GM12878 (cell line): ENCODE measurements at regions not wholly inside any gene's neighbourhood (a gene's known extent, or its start where the extent isn't known, plus 50 kb on each side); places are given as distances from the start of the nearest gene placed in this dataset.
A peak's percentile ranks its signal among the peaks of the same experiment; 100 is the strongest.

Source experiments
- ATAC-seq: fragments of 200-7000 bp; cut with Tn5 transposase; 3 replicates; pipeline ENCODE4 v1.9.1; 2020; ENCODE audit warnings: mild to moderate bottlenecking, moderate library complexity
- BruUV-seq: library from RNA; stranded (reverse); fragments of 400-500 nt; replicated peaks from 2 replicates; lab custom pipeline; 2021; lab: Mats Ljungman, UMichigan
- CTCF ChIA-PET: fragments of 300-600 bp; sonication (Branson Sonifier 250); formaldehyde crosslinking; extraction: SDS; loops from one replicate; lab custom pipeline; 2021; ENCODE audit warnings: inconsistent platforms; lab: Yijun Ruan, JAX
- POLR2A ChIA-PET: fragments of 350-600 bp; formaldehyde crosslinking; extraction: SDS; loops from one replicate; lab custom pipeline; 2021; ENCODE audit warnings: inconsistent platforms; lab: Charles Lee
- RAD21 ChIA-PET: fragments of 300-600 bp; sonication (Branson Sonifier 250); formaldehyde crosslinking; loops from one replicate; lab custom pipeline; 2023; ENCODE audit warnings: antibody characterized with exemption; ENCODE audit not compliant: unreplicated experiment; lab: Charles Lee
- SMC1A ChIA-PET: fragments of 300-600 bp; sonication (Branson Sonifier 250); formaldehyde crosslinking; loops from one replicate; lab custom pipeline; 2023; ENCODE audit not compliant: unreplicated experiment, uncharacterized antibody; lab: Charles Lee
- DNase-seq: peaks from one replicate; pipeline ENCODE4 v3.0.0-alpha.2; 2011; ENCODE audit warnings: low read depth, low spot score
- FAIRE-seq: peaks from 3 replicates; lab custom pipeline; 2011; peaks lifted over from hg19 to GRCh38; lab: Jason Lieb, UNC
- H2AFZ ChIP-seq: 2 replicates; pipeline ENCODE4 v1.6.0; 2011; ENCODE audit warnings: low read depth, low read length, control low read depth; ENCODE audit not compliant: control insufficient read depth
- H3K27ac ChIP-seq: 2 replicates; pipeline ENCODE4 v1.5.1; 2011; ENCODE audit warnings: control low read depth; ENCODE audit not compliant: control insufficient read depth, insufficient read depth
- H3K27me3 ChIP-seq, 2 experiments: replicated peaks in 1 of 2; 2 replicates each; pipeline versions ENCODE4 v1.6.0 to v1.6.1; 2011; ENCODE audit warnings: low read length in 1 of 2; ENCODE audit not compliant: control insufficient read depth in 2 of 2, insufficient read depth in 2 of 2
- H3K36me3 ChIP-seq, 2 experiments: 2 replicates each; pipeline ENCODE4 v1.5.1; 2011; ENCODE audit warnings: low read length in 1 of 2; ENCODE audit not compliant: control insufficient read depth in 2 of 2, insufficient read depth in 2 of 2
- H3K4me1 ChIP-seq: 2 replicates; pipeline ENCODE4 v1.6.1; 2011; ENCODE audit warnings: mild to moderate bottlenecking, low read length, moderate library complexity, mixed read lengths; ENCODE audit not compliant: control insufficient read depth, insufficient read depth
- H3K4me2 ChIP-seq: 2 replicates; pipeline ENCODE4 v1.6.0; 2011; ENCODE audit warnings: control low read depth; ENCODE audit not compliant: control insufficient read depth, insufficient read depth
- H3K4me3 ChIP-seq: fragments of 200-600 bp; sonication (generic); 2 replicates; pipeline ENCODE4 v1.5.1; 2016
- H3K79me2 ChIP-seq: 2 replicates; pipeline ENCODE4 v1.6.0; 2011; ENCODE audit warnings: low read length; ENCODE audit not compliant: control insufficient read depth, insufficient read depth
- H3K9ac ChIP-seq: 2 replicates; pipeline ENCODE4 v1.8.0; 2011; ENCODE audit warnings: low read length, control low read depth, mixed read lengths; ENCODE audit not compliant: control insufficient read depth, insufficient read depth
- H3K9me3 ChIP-seq: replicated peaks from 3 replicates; pipeline ENCODE4 v1.5.1; 2011; ENCODE audit warnings: mild to moderate bottlenecking, low read length; ENCODE audit not compliant: control insufficient read depth, insufficient read depth
- H4K20me1 ChIP-seq: 2 replicates; pipeline ENCODE4 v1.6.0; 2011; ENCODE audit not compliant: control insufficient read depth, insufficient read depth
- ATF7 ChIP-seq: fragments of 450-650 bp; IDR thresholded peaks from 2 replicates; pipeline ENCODE4 v1.6.1; 2016; ENCODE audit warnings: low read depth, mild to moderate bottlenecking
- CBFB ChIP-seq: IDR thresholded peaks from 2 replicates; pipeline ENCODE4 v1.6.1; 2016; ENCODE audit warnings: antibody characterized with exemption, low read depth
- CBX3 ChIP-seq: fragments of 200-600 bp; sonication (generic); IDR thresholded peaks from 2 replicates; pipeline ENCODE4 v1.6.1; 2016; ENCODE audit warnings: low read depth, borderline replicate concordance
- CHD1 ChIP-seq: IDR thresholded peaks from 2 replicates; pipeline ENCODE4 v1.6.1; 2012; ENCODE audit warnings: low read depth, low read length, improper control_type of control experiment
- ELK1 ChIP-seq: IDR thresholded peaks from 2 replicates; pipeline ENCODE4 v1.6.1; 2012; ENCODE audit warnings: low read depth, low read length, improper control_type of control experiment
- FOS ChIP-seq: IDR thresholded peaks from 3 replicates; pipeline ENCODE4 v1.6.1; 2011; ENCODE audit warnings: borderline replicate concordance; ENCODE audit not compliant: insufficient read length; ENCODE audit errors: extremely low read depth
- FOXM1 ChIP-seq: IDR thresholded peaks from 2 replicates; pipeline ENCODE4 v1.6.1; 2012; ENCODE audit warnings: low read depth, mild to moderate bottlenecking, inconsistent platforms, low read length, moderate library complexity
- HDAC2 ChIP-seq: fragments of 200-600 bp; sonication (generic); IDR thresholded peaks from 2 replicates; pipeline ENCODE4 v1.6.1; 2017
- MEF2B ChIP-seq: fragments of 450-650 bp; IDR thresholded peaks from 2 replicates; pipeline ENCODE4 v1.6.1; 2018; ENCODE audit warnings: mild to moderate bottlenecking, moderate library complexity; ENCODE audit not compliant: partially characterized antibody, poor library complexity, severe bottlenecking
- MTA2 ChIP-seq: fragments of 450-650 bp; IDR thresholded peaks from 2 replicates; pipeline ENCODE4 v1.6.1; 2016; ENCODE audit warnings: low read depth, mild to moderate bottlenecking, moderate library complexity
- NFYB ChIP-seq: IDR thresholded peaks from 2 replicates; pipeline ENCODE4 v1.6.1; 2011; ENCODE audit warnings: low read depth, mild to moderate bottlenecking, low read length, improper control_type of control experiment, moderate library complexity; ENCODE audit not compliant: insufficient read depth
- NKRF ChIP-seq: fragments of 450-650 bp; conservative IDR thresholded peaks from 2 replicates; pipeline ENCODE4 v1.6.1; 2017; ENCODE audit warnings: mild to moderate bottlenecking, moderate library complexity
- PAX5 ChIP-seq: IDR thresholded peaks from 2 replicates; pipeline ENCODE4 v1.6.1; 2011; ENCODE audit warnings: low read depth, low read length, borderline replicate concordance
- RAD21 ChIP-seq: IDR thresholded peaks from 2 replicates; pipeline ENCODE4 v1.6.1; 2011; ENCODE audit warnings: mild to moderate bottlenecking, low read depth, low read length, moderate library complexity; ENCODE audit not compliant: insufficient read depth
- RB1 ChIP-seq: fragments of 450-650 bp; formaldehyde crosslinking; IDR thresholded peaks from 2 replicates; pipeline ENCODE4 v1.6.1; 2017; ENCODE audit warnings: mild to moderate bottlenecking, borderline replicate concordance
- SREBF2 ChIP-seq: IDR thresholded peaks from 2 replicates; pipeline ENCODE4 v1.6.1; 2012; ENCODE audit warnings: mild to moderate bottlenecking, low read length
- TCF12 ChIP-seq: IDR thresholded peaks from 2 replicates; pipeline ENCODE4 v1.6.1; 2011; ENCODE audit warnings: low read depth, mild to moderate bottlenecking, low read length
- TCF3 ChIP-seq: IDR thresholded peaks from 2 replicates; pipeline ENCODE4 v1.6.1; 2012; ENCODE audit warnings: low read depth, mild to moderate bottlenecking, low read length, borderline replicate concordance; ENCODE audit not compliant: insufficient read depth
- USF2 ChIP-seq: IDR thresholded peaks from 2 replicates; pipeline ENCODE4 v1.6.1; 2011; ENCODE audit warnings: low read depth, low read length, improper control_type of control experiment, borderline replicate concordance
- ZBED1 ChIP-seq: IDR thresholded peaks from 2 replicates; pipeline ENCODE4 v1.6.1; 2016; ENCODE audit warnings: borderline replicate concordance
- WGBS: methylation state at CpG from one replicate; pipeline ENCODE4 v1.1.6; 2016; ENCODE audit warnings: low lambda C conversion rate; ENCODE audit not compliant: insufficient replicate concordance, insufficient coverage; ENCODE audit errors: missing lambda C conversion rate; 5-methylcytosine and 5-hydroxymethylcytosine counted together
- in situ Hi-C: fragments of 300-500 bp; cut with MboI; formaldehyde crosslinking; loops from 9 replicates; pipeline ENCODE4 v1.14.3; 2018; ENCODE audit warnings: mixed read lengths
- intact Hi-C: fragments of 100-400 bp; cut with micrococcal nuclease; formaldehyde crosslinking; loops from one replicate; pipeline ENCODE4 v1.14.2; 2022; ENCODE audit not compliant: unreplicated experiment

- WGBS, result 20% methylated on average over 13 of the region's 13 CpGs
- FAIRE-seq (peak; percentile 62), DNase-seq (no peak), ATAC-seq (peak; percentile 81)
- no TSS peak for BruUV-seq
- intact Hi-C loops (no loop called here), in situ Hi-C loops (no loop called here)
- ChIA-PET RAD21 (interaction anchor here (0.8 kb wide), 1 partner anchor 61 kb away, joined by 5 read pairs; no protein-coding TSS in a partner anchor), POLR2A (no interaction called here), SMC1A (no interaction called here), CTCF (no interaction called here)
- Histone ChIP-seq H3K36me3 (no peaks in the 10 kb centered on the region), H2AFZ (peak overlapping the region; percentile 45), H3K79me2 (no peaks in the 10 kb centered on the region), H3K4me2 (peak overlapping the region; percentile 87), H3K4me1 (peaks cover 43% of the 10 kb centered on the region), H4K20me1 (no peaks in the 10 kb centered on the region), H3K4me3 (no peak overlapping the region), H3K27me3 (no peaks in the 10 kb centered on the region), H3K27ac (peak overlapping the region; percentile 35; the same call in 1 of the 2 replicates), H3K9ac (peak overlapping the region; percentile 19; the same call in 1 of the 2 replicates), H3K9me3 (peaks cover 7% of the 10 kb centered on the region; the same call in 2 of the 3 replicates)
- no peak for TF ChIP-seq CHD1
- TF ChIP-seq RAD21, result peak; percentile 21; the same call in 1 of the 2 replicates
- TF ChIP-seq MEF2B, result no peak
- no peak for TF ChIP-seq RB1
- TF ChIP-seq CBFB, result peak; percentile 90
- TF ChIP-seq USF2, result no peak
- no peak for TF ChIP-seq CBX3
- peak; percentile 61; the same call in 1 of the 2 replicates for TF ChIP-seq FOXM1
- no peak for TF ChIP-seq HDAC2
- TF ChIP-seq ELK1, result no peak
- TF ChIP-seq MTA2, result no peak
- peak; percentile 98 for TF ChIP-seq TCF12
- 0 out of 2 replicates have a peak, but pooled peaks have one; percentile 19 for TF ChIP-seq ATF7
- no peak for TF ChIP-seq NKRF
- TF ChIP-seq NFYB, result no peak
- TF ChIP-seq ZBED1, result peak; percentile 69; the same call in 1 of the 2 replicates
- TF ChIP-seq FOS, result no peak
- no peak for TF ChIP-seq SREBF2
- TF ChIP-seq TCF3, result peak; percentile 93
- peak; percentile 72; the same call in 1 of the 2 replicates for TF ChIP-seq PAX5
Observed at GRCh38 chr10:11663763-11664555, 52.5 kb upstream of the USP6NL start.
